Endothelial cell of umbilical vein (primary cell): ENCODE measurements at regions not wholly inside any gene's neighbourhood (a gene's known extent, or its start where the extent isn't known, plus 50 kb on each side); places are given as distances from the start of the nearest gene placed in this dataset.

Experiments used
- EZH2 ChIP-seq: IDR thresholded peaks from 2 replicates; pipeline ENCODE4 v1.6.1; 2012; ENCODE audit warnings: borderline replicate concordance, low read depth, mild to moderate bottlenecking, moderate library complexity, low read length, inconsistent platforms; ENCODE audit not compliant: severe bottlenecking
- MYC ChIP-seq: IDR thresholded peaks from one replicate; pipeline ENCODE4 v1.6.1; 2011; ENCODE audit warnings: mild to moderate bottlenecking, low read depth, low read length
- POLR2A ChIP-seq: IDR thresholded peaks from 2 replicates; pipeline ENCODE4 v1.6.1; 2012; ENCODE audit warnings: low read depth, mild to moderate bottlenecking, control low read depth, low read length
- TF ChIP-seq, protein P1 (sequence below), 2 donors: IDR thresholded peaks; 1 replicate in 1 of 2; 2 replicates in 1 of 2; pipeline ENCODE4 v1.5.1; 2011; ENCODE audit warnings: low read length in 2 of 2, mild to moderate bottlenecking in 2 of 2, moderate library complexity in 2 of 2, control low read depth in 1 of 2, inconsistent platforms in 1 of 2, low read depth in 1 of 2; ENCODE audit not compliant: insufficient read depth in 1 of 2; ENCODE audit errors: extremely low read depth in 1 of 2
- TF ChIP-seq, protein P2 (sequence below): IDR thresholded peaks from 2 replicates; pipeline ENCODE4 v1.6.1; 2011; ENCODE audit not compliant: insufficient read depth, insufficient read length

DNA sequence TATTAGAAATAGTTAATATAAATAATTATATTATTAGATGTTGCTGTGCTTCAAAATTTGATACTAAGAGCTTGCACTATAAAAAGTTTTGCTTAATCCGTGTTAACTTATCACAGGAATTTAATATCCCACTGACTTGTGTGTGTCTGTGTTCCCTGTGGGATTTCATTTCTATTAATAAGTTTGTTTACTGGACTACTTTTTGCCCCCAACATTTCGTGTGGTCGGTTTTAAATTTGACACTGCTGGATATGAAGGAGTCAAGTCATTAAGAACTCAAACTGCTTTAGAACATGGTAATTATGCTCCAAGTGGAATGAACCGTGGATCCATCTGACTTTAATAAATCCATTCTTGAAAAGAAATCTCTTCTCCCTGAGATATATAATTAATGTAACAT, 182.2 kb upstream of the NUDT4 start:
- TF ChIP-seq, protein P1, sequence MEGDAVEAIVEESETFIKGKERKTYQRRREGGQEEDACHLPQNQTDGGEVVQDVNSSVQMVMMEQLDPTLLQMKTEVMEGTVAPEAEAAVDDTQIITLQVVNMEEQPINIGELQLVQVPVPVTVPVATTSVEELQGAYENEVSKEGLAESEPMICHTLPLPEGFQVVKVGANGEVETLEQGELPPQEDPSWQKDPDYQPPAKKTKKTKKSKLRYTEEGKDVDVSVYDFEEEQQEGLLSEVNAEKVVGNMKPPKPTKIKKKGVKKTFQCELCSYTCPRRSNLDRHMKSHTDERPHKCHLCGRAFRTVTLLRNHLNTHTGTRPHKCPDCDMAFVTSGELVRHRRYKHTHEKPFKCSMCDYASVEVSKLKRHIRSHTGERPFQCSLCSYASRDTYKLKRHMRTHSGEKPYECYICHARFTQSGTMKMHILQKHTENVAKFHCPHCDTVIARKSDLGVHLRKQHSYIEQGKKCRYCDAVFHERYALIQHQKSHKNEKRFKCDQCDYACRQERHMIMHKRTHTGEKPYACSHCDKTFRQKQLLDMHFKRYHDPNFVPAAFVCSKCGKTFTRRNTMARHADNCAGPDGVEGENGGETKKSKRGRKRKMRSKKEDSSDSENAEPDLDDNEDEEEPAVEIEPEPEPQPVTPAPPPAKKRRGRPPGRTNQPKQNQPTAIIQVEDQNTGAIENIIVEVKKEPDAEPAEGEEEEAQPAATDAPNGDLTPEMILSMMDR (IDR thresholded peaks at IDR 0.05; ENCODE audit: extremely low read depth in 1 of 2, insufficient read depth in 1 of 2, low read depth in 1 of 2, low read length in 2 of 2) = no peak
- no peak for TF ChIP-seq POLR2A
- TF ChIP-seq MYC = no peak
- no peak for TF ChIP-seq EZH2
- TF ChIP-seq, protein P2, sequence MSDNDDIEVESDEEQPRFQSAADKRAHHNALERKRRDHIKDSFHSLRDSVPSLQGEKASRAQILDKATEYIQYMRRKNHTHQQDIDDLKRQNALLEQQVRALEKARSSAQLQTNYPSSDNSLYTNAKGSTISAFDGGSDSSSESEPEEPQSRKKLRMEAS = no peak
